ENCODE measurements at regions not wholly inside any gene's neighbourhood (a gene's known extent, or its start where the extent isn't known, plus 50 kb on each side); places are given as distances from the start of the nearest gene placed in this dataset.

- DNase-seq = no peak
Observed at GRCh38 chr2:217437290-217437870, 565.4 kb downstream of the TNS1 start.

GRCh38 chr2:217436386-217436785, 566.4 kb downstream of the TNS1 start:
- DNase-seq = no peak

GRCh38 chr2:217434180-217434975, 568.4 kb downstream of the TNS1 start:
- DNase-seq = peak; percentile 62 to 85 (median 81)

- no peak for DNase-seq
Observed at GRCh38 chr2:217433522-217433921, 569.3 kb downstream of the TNS1 start.

- no peak for DNase-seq
Observed at GRCh38 chr2:217431577-217432269, 571.1 kb downstream of the TNS1 start.

- DNase-seq = peak in 3 of 4 experiments; percentile 27 to 47 (median 36)
Observed at GRCh38 chr2:217430916-217431576, 571.2 kb upstream of the TNP1 start.

GRCh38 chr2:217429981-217430500, 570.2 kb upstream of the TNP1 start:
- DNase-seq = no peak

GRCh38 chr2:217421834-217422233, 562.0 kb upstream of the TNP1 start:
- DNase-seq = no peak

- no peak for DNase-seq
Observed at GRCh38 chr2:217420854-217421253, 561.0 kb upstream of the TNP1 start.

GRCh38 chr2:217419055-217419671, 559.3 kb upstream of the TNP1 start:
- no peak for DNase-seq

GRCh38 chr2:217418544-217418943, 558.7 kb upstream of the TNP1 start:
- no peak for DNase-seq

GRCh38 chr2:217418090-217418489, 558.2 kb upstream of the TNP1 start:
- DNase-seq = no peak

- DNase-seq = no peak
Observed at GRCh38 chr2:217417536-217417935, 557.7 kb upstream of the TNP1 start.

- peak in 3 of 4 experiments; percentile 10 to 69 (median 50) for DNase-seq
Observed at GRCh38 chr2:217415316-217415715, 555.5 kb upstream of the TNP1 start.

- DNase-seq = peak in 2 of 4 experiments; percentile 21 to 23
Observed at GRCh38 chr2:217414429-217414828, 554.6 kb upstream of the TNP1 start.

GRCh38 chr2:217413193-217413592, 553.3 kb upstream of the TNP1 start:
- peak; percentile 46 to 80 (median 68) for DNase-seq

- DNase-seq = no peak
Observed at GRCh38 chr2:217412721-217413120, 552.9 kb upstream of the TNP1 start.

- DNase-seq = no peak
Observed at GRCh38 chr2:217412277-217412676, 552.4 kb upstream of the TNP1 start.

- DNase-seq = no peak
Observed at GRCh38 chr2:217410681-217410960, 550.8 kb upstream of the TNP1 start.

- no peak for DNase-seq
Observed at GRCh38 chr2:217409949-217410680, 550.3 kb upstream of the TNP1 start.

- peak in 2 of 4 experiments; percentile 18 to 21 for DNase-seq
Observed at GRCh38 chr2:217407362-217407761, 547.5 kb upstream of the TNP1 start.

- DNase-seq = no peak
Observed at GRCh38 chr2:217404236-217404760, 544.4 kb upstream of the TNP1 start.
